Activated CD8-positive, alpha-beta T cell treated with anti-CD3 and anti-CD28 coated beads for 36 hours (primary cell): ENCODE measurements at regions not wholly inside any gene's neighbourhood (a gene's known extent, or its start where the extent isn't known, plus 50 kb on each side); places are given as distances from the start of the nearest gene placed in this dataset.

ENCODE experiments used
- ATAC-seq: fragments of 200-7000 bp; cut with Tn5 transposase; one replicate; pipeline ENCODE4 v1.10.0; 2021; ENCODE audit warnings: mild to moderate bottlenecking, moderate library complexity
- CTCF ChIA-PET: fragments of 350-600 bp; sonication (Branson Sonifier 250); formaldehyde crosslinking; loops from one replicate; lab custom pipeline; 2021; ENCODE audit warnings: antibody characterized with exemption; lab: Charles Lee
- POLR2A ChIA-PET: fragments of 350-600 bp; sonication (Branson Sonifier 250); formaldehyde crosslinking; loops from one replicate; lab custom pipeline; 2021; ENCODE audit warnings: antibody characterized with exemption; lab: Charles Lee
- DNase-seq: peaks from one replicate; pipeline ENCODE4 v3.0.0-alpha.2; 2020
- H3K27ac Mint-ChIP-seq: one replicate; pipeline ENCODE4 v1.8.0; 2021; ENCODE audit warnings: mild to moderate bottlenecking, mixed read lengths
- H3K27me3 Mint-ChIP-seq: one replicate; pipeline ENCODE4 v1.8.0; 2021; ENCODE audit warnings: mixed read lengths
- H3K36me3 Mint-ChIP-seq: one replicate; pipeline ENCODE4 v1.8.0; 2021; ENCODE audit warnings: low read depth, mixed read lengths
- H3K4me1 Mint-ChIP-seq: one replicate; pipeline ENCODE4 v1.8.0; 2021; ENCODE audit warnings: low read depth, mixed read lengths
- H3K4me3 Mint-ChIP-seq: one replicate; pipeline ENCODE4 v1.8.0; 2021; ENCODE audit warnings: mild to moderate bottlenecking, moderate library complexity, mixed read lengths
- H3K9me3 Mint-ChIP-seq: one replicate; pipeline ENCODE4 v1.8.0; 2021; ENCODE audit warnings: mixed read lengths
- intact Hi-C: fragments of 100-400 bp; cut with micrococcal nuclease; formaldehyde crosslinking; loops from one replicate; pipeline ENCODE4 v1.10.0; 2022
- TF ChIP-seq, protein P1 (sequence below): fragments of 200-600 bp; IDR thresholded peaks from one replicate; pipeline ENCODE4 v1.8.0; 2022; ENCODE audit warnings: antibody characterized with exemption, mild to moderate bottlenecking

DNA sequence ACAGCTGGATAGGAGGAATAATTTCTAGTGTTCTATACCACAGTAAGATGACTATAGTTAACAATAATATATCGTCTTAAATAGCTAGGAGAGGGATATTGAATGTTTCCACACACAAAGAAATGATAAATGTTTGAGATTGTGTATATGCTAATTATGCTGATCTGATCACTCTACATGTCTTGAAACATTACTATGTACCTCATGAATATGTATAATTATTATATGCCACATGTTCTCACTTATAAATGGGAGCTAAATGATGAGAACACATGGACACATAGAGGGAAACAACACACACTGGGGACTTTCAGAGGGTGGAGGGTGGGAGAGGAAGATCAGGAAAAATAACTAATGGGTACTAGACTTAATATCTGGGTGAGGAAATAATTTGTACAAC lies 53.2 kb upstream of the MAGEA4 start:
- H3K36me3 Mint-ChIP-seq: no peaks in the 10 kb centered on the region
- DNase-seq: no peak
- ATAC-seq: no peak
- no peaks in the 10 kb centered on the region for H3K27me3 Mint-ChIP-seq
- ChIA-PET POLR2A (no interaction called here), CTCF (no interaction called here)
- TF ChIP-seq, protein P1, sequence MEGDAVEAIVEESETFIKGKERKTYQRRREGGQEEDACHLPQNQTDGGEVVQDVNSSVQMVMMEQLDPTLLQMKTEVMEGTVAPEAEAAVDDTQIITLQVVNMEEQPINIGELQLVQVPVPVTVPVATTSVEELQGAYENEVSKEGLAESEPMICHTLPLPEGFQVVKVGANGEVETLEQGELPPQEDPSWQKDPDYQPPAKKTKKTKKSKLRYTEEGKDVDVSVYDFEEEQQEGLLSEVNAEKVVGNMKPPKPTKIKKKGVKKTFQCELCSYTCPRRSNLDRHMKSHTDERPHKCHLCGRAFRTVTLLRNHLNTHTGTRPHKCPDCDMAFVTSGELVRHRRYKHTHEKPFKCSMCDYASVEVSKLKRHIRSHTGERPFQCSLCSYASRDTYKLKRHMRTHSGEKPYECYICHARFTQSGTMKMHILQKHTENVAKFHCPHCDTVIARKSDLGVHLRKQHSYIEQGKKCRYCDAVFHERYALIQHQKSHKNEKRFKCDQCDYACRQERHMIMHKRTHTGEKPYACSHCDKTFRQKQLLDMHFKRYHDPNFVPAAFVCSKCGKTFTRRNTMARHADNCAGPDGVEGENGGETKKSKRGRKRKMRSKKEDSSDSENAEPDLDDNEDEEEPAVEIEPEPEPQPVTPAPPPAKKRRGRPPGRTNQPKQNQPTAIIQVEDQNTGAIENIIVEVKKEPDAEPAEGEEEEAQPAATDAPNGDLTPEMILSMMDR: no peak
- no peaks in the 10 kb centered on the region for H3K9me3 Mint-ChIP-seq
- no peaks in the 10 kb centered on the region for H3K4me1 Mint-ChIP-seq
- no peak overlapping the region for H3K4me3 Mint-ChIP-seq
- no peak overlapping the region for H3K27ac Mint-ChIP-seq
- intact Hi-C loops: no loop called here

DNA sequence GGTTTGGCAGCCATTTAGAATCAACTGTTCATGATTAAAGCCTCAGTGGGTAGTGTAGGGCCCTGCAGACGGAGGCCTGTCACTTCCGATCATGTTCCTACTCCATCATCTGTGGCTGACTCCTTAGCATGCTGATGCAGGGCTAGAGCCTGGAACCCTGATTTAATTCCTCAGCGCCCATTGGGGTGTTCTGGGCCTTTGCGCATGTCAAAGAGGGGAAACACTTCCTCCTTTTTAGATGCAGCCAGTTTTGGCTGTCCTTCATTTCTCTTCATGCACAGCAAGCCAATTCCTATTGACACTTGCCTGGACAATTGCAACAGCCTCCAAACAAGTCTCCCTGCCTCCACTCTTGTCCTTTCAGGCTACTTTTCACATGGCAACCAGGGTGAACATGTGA lies 51.9 kb upstream of the MAGEA4 start:
- POLR2A ChIA-PET: no interaction called here
- no peaks in the 10 kb centered on the region for H3K36me3 Mint-ChIP-seq
- TF ChIP-seq, protein P1: no peak
- H3K27me3 Mint-ChIP-seq: no peaks in the 10 kb centered on the region
- CTCF ChIA-PET: no interaction called here
- H3K9me3 Mint-ChIP-seq: no peaks in the 10 kb centered on the region
- H3K4me3 Mint-ChIP-seq: no peak overlapping the region
- H3K27ac Mint-ChIP-seq: no peak overlapping the region
- H3K4me1 Mint-ChIP-seq: no peaks in the 10 kb centered on the region
- intact Hi-C loops: no loop called here
- no peak for ATAC-seq
- DNase-seq: no peak
